ENCODE measurements at regions not wholly inside any gene's neighbourhood (a gene's known extent, or its start where the extent isn't known, plus 50 kb on each side); places are given as distances from the start of the nearest gene placed in this dataset.
"Not testable (repeated sequence)": the region's sequence is repeated elsewhere in the genome, so short reads cannot be mapped to it uniquely, and the experiment has no call there.

DNA sequence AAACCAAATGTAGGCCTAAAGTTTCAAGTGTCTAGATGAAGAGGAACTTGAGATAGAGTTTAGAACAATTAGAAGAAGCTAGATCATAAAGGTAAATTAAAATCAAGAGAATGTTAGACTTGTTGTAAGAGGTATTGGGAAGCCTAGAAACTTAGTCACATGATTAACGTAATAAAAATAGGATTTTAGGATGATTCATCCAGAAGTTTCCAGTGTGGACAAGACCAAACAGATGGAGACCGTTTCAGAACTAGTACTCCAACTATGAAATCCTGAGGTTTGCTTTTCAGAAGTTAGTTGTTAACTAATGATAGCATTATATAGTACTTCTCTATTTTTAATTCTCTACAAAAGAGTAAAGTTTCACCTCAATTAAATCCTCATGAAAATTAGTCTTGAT lies 104.9 kb downstream of the MZT1 start:
- H3K27ac ChIP-seq: no peak overlapping the region
- no peak for TF ChIP-seq CTCF (conservative IDR thresholded peaks at IDR 0.05)

DNA sequence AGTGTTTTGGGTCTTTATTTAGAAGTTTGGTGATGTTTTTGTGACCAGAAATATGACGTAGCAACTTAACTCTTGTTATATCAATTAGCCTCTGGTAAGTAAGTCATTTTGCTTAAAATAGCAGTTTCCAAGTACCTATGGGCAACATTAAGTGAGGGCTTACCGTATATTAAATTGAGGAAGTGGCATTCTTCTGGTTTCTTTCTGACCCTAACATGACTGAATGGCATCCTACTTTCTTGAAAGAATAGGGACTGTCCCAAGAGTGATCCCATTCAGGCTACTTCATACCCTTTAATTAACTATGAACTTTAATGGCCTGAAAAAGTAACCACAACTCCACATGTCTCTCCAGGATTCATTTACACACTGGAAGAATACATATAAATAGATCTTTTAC lies 106.6 kb downstream of the MZT1 start:
- no peak for TF ChIP-seq CTCF (conservative IDR thresholded peaks at IDR 0.05)
- H3K27ac ChIP-seq: no peak overlapping the region

DNA sequence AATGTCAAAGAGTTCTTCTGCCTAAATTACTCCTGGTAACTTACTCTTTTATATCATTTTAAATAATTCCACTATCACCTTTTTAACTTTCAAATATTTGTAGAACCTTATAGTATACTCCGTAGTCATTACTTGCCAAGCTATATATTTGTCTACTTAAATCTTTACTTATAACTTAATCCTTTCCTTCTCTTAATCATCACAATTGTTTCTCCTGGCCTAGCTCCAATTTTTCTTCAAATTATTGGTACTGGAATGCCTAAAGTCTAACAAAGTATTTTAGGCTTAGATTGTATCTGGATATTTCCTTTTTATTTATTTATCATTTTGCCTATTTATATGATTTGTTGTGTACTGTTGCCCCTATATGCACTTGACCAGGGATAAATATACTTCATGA lies 109.5 kb downstream of the MZT1 start:
- H3K27ac ChIP-seq: no peak overlapping the region
- TF ChIP-seq CTCF (conservative IDR thresholded peaks at IDR 0.05): no peak

- no peak for TF ChIP-seq CTCF (conservative IDR thresholded peaks at IDR 0.05)
- no peak overlapping the region for H3K27ac ChIP-seq
Observed at GRCh38 chr13:72617186-72617585, 110.2 kb downstream of the MZT1 start.

GRCh38 chr13:72610251-72610891 lies 117.1 kb downstream of the MZT1 start:
- not testable (repeated sequence) for H3K27ac ChIP-seq

GRCh38 chr13:72599178-72599743 lies 128.2 kb downstream of the MZT1 start:
- peak overlapping the region; percentile 38 for H3K27ac ChIP-seq
- no peak for TF ChIP-seq CTCF (conservative IDR thresholded peaks at IDR 0.05)

DNA sequence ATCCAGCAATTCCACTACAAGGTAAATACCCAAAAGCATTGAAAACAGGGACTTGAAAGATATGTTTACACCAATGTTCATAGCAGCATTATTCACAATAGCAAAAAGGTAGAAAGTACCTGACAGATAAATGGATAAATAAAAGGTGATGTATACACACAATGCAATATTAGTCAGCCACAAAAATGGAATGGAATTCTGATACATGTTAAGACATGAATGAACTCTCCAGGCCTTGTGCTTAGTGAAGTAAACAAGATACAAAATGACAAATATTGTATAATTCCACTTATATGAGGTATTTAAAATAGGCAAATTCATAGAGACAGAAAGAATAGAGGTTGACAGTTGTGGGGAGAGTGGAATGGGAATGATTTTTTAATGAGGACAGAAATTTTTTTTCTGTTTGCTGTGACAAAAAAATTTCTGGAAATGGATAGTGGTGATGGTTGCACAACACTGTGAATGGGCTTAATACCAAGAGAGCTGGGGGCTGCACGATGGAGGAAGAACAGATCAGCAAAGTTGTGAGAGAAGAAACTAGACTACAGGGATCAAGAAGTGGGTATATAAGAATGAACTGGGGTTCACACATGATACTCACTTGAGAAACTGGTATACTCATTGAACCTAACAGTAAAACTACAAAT lies 137.2 kb downstream of the MZT1 start:
- no peak overlapping the region for H3K27ac ChIP-seq
- no peak for TF ChIP-seq CTCF (conservative IDR thresholded peaks at IDR 0.05)

- no peak for TF ChIP-seq CTCF (conservative IDR thresholded peaks at IDR 0.05)
- no peak overlapping the region for H3K27ac ChIP-seq
Observed at GRCh38 chr13:72586518-72586917, 140.9 kb downstream of the MZT1 start.
